BE2C (cell line): ENCODE measurements at regions not wholly inside any gene's neighbourhood (a gene's known extent, or its start where the extent isn't known, plus 50 kb on each side); places are given as distances from the start of the nearest gene placed in this dataset.

Experiments
- DNase-seq: peaks from one replicate; pipeline ENCODE4 v3.0.0-alpha.2; 2020
- H3K27me3 ChIP-seq: fragments of 250-450 bp; sonication (Bioruptor Pico); 2 replicates; pipeline ENCODE4 v1.5.1; 2020; ENCODE audit warnings: mild to moderate bottlenecking
- H3K36me3 ChIP-seq: fragments of 250-450 bp; sonication (Bioruptor Pico); 2 replicates; pipeline ENCODE4 v1.5.1; 2020; ENCODE audit warnings: mild to moderate bottlenecking
- H3K4me1 ChIP-seq: fragments of 250-450 bp; sonication (Bioruptor Pico); 2 replicates; pipeline ENCODE4 v1.5.1; 2020
- H3K4me3 ChIP-seq: 2 replicates; pipeline ENCODE4 v1.5.1; 2011; ENCODE audit warnings: low read depth, low read length
- H3K9me3 ChIP-seq: fragments of 250-450 bp; sonication (Bioruptor Pico); 2 replicates; pipeline ENCODE4 v1.5.1; 2020
- TF ChIP-seq, protein P1 (sequence below): IDR thresholded peaks from 2 replicates; pipeline ENCODE4 v1.5.1; 2012; ENCODE audit warnings: mild to moderate bottlenecking, low read depth, low read length

DNA sequence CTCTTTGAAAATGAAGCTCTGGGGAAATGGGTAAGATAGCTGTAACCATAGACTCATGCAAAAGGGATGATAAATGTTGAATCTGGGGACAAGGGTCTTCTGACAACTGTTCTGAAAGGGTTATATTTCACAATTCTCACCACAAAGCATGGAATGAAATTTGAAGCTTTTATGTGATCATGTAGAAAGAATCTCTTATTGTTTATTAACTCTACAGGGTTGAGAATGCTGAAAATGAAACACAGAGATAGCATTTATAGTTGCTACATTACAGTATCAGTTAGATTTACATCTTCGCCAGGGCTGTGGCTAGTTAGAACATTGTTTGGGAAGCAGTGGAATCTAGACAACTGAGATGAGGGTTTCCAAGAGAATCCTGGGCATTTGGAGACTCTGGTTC, 97.4 kb upstream of the LHCGR start:
- TF ChIP-seq, protein P1, sequence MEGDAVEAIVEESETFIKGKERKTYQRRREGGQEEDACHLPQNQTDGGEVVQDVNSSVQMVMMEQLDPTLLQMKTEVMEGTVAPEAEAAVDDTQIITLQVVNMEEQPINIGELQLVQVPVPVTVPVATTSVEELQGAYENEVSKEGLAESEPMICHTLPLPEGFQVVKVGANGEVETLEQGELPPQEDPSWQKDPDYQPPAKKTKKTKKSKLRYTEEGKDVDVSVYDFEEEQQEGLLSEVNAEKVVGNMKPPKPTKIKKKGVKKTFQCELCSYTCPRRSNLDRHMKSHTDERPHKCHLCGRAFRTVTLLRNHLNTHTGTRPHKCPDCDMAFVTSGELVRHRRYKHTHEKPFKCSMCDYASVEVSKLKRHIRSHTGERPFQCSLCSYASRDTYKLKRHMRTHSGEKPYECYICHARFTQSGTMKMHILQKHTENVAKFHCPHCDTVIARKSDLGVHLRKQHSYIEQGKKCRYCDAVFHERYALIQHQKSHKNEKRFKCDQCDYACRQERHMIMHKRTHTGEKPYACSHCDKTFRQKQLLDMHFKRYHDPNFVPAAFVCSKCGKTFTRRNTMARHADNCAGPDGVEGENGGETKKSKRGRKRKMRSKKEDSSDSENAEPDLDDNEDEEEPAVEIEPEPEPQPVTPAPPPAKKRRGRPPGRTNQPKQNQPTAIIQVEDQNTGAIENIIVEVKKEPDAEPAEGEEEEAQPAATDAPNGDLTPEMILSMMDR = no peak
- H3K9me3 ChIP-seq = no peaks in the 10 kb centered on the region
- H3K4me1 ChIP-seq = no peaks in the 10 kb centered on the region
- DNase-seq = no peak
- no peaks in the 10 kb centered on the region for H3K36me3 ChIP-seq
- H3K4me3 ChIP-seq = no peak overlapping the region
- no peaks in the 10 kb centered on the region for H3K27me3 ChIP-seq

DNA sequence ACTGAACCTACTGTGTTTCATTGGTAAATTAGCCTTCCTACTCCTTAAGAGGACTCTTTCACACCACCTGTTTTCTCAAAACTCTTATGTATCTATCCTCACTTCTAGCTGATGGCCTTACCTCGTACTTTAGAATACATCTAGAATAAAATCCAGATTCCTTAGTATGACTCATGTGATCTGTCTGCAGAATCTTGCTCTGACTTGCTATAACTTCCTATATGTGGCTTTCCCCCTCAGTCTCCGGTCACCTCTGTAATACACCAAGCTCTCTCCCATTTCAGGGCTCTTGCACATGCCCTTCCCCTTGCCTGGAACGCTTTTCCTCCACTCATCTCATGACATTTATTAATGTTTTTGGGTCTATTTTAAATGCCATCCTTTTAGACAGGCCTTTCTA, 95.6 kb upstream of the LHCGR start:
- Histone ChIP-seq H3K9me3 (no peaks in the 10 kb centered on the region), H3K4me1 (no peaks in the 10 kb centered on the region), H3K27me3 (no peaks in the 10 kb centered on the region), H3K4me3 (no peak overlapping the region), H3K36me3 (no peaks in the 10 kb centered on the region)
- TF ChIP-seq, protein P1 = no peak
- no peak for DNase-seq

- no peaks in the 10 kb centered on the region for H3K27me3 ChIP-seq
- no peaks in the 10 kb centered on the region for H3K9me3 ChIP-seq
- H3K4me1 ChIP-seq = no peaks in the 10 kb centered on the region
- no peak for DNase-seq
- TF ChIP-seq, protein P1 = no peak
- no peaks in the 10 kb centered on the region for H3K36me3 ChIP-seq
- H3K4me3 ChIP-seq = no peak overlapping the region
Measured at GRCh38 chr2:48849770-48850169, 94.2 kb upstream of the LHCGR start.

GRCh38 chr2:48845684-48846083, 90.2 kb upstream of the LHCGR start:
- DNase-seq = no peak

DNA sequence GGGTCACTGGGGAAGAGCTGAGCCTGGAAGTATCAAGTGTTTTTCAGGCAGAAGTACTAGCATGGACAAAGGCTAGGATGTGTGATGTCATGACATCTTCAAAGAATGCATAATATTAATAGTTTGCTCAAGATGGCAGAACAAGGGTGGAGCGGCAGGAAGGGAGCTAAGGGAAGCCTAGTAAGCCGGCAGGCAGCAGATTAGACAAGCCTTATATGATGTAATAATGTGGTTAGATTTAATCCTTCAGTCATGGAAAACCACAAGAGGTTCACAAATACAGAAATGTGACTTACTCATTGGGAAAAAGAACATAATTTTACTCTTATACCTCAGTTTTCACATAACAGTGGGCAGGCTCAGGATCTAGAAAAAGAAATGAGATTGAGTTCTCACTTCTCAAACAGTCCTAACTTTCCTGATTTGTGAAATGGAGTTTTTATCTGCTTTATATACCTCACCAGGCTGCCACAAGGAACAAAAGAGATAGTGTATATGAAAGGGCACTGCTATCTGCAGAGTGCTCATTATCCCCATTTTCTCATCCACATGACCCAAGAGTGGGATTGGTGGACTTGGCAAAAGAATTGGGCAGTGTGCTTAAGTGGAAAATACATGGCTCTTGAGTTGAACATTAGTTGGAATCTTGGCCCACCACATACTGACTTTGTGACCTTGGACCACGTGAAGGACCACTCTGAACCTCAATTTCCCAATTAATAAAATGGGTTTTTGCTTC, 89.1 kb upstream of the LHCGR start:
- no peaks in the 10 kb centered on the region for H3K36me3 ChIP-seq
- H3K4me1 ChIP-seq = no peaks in the 10 kb centered on the region
- no peak for DNase-seq
- H3K27me3 ChIP-seq = no peaks in the 10 kb centered on the region
- no peak overlapping the region for H3K4me3 ChIP-seq
- H3K9me3 ChIP-seq = no peaks in the 10 kb centered on the region
- TF ChIP-seq, protein P1 = no peak

More at GRCh38 chr2:48845684-48846083, 90.2 kb upstream of the LHCGR start:
- Histone ChIP-seq H3K4me3 (no peak overlapping the region), H3K9me3 (no peaks in the 10 kb centered on the region), H3K4me1 (no peaks in the 10 kb centered on the region), H3K36me3 (no peaks in the 10 kb centered on the region), H3K27me3 (no peaks in the 10 kb centered on the region)
- TF ChIP-seq, protein P1 = no peak

DNA sequence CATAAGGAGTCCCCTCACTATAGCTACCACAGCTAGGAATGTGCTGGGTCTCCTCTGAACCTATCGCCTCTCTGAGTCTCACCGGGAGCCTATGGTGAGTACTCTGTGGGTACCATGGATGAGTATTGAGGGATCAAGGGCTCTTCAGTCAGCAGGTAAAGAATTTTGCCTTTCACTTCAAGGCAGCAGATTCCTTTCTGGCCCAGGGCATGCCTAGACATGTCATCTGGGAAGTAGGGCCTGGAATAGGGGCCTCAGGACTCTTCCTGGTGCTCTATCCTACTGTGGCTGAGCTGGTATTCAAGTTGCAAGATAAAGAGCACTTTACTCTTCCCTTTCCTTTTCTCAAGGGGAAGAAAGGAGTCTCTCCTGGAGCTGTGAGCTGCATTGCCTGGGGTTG, 85.6 kb upstream of the LHCGR start:
- no peak overlapping the region for H3K4me3 ChIP-seq
- no peaks in the 10 kb centered on the region for H3K36me3 ChIP-seq
- DNase-seq = no peak
- no peaks in the 10 kb centered on the region for H3K27me3 ChIP-seq
- H3K9me3 ChIP-seq = no peaks in the 10 kb centered on the region
- H3K4me1 ChIP-seq = no peaks in the 10 kb centered on the region
- TF ChIP-seq, protein P1 = no peak
